CD4-positive, alpha-beta T cell treated with Interleukin-4 for 1 hour (primary cell): ENCODE measurements at regions not wholly inside any gene's neighbourhood (a gene's known extent, or its start where the extent isn't known, plus 50 kb on each side); places are given as distances from the start of the nearest gene placed in this dataset.
"Not testable (repeated sequence)": the region's sequence is repeated elsewhere in the genome, so short reads cannot be mapped to it uniquely, and the experiment has no call there.

ENCODE experiments used
- DNase-seq, 2 donors: peaks; one replicate each; pipeline ENCODE4 v3.0.0-alpha.2; 2020 to 2022

DNA sequence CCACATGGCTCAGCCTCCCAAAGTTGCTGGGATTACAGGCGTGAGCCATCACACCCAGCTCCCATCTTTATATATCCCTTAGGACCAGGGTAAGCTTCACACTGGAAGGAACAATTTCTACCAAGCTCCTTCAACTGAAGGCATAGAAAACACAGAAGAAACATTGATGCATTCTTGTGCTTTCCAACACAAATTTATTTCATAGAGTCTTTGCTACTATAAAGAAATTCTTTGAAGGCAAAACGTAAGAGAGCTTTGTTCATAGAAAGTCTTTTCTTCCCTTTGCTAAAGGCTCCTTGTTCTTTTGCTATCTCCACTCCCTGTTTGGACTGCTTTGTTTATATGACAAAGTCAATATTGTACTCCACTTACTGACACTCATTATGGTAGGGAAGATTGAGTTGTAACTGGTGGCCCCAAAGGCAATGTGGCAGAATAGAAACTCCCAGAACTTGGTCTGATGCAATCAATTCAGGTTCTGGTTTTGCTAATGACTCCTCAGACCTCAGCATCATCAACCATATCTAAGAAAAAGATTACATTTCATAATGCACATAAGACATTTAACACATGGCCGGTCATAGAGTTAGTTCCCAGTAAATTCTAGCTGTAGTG, 97.4 kb upstream of the CLINT1 start:
- no peak for DNase-seq

DNA sequence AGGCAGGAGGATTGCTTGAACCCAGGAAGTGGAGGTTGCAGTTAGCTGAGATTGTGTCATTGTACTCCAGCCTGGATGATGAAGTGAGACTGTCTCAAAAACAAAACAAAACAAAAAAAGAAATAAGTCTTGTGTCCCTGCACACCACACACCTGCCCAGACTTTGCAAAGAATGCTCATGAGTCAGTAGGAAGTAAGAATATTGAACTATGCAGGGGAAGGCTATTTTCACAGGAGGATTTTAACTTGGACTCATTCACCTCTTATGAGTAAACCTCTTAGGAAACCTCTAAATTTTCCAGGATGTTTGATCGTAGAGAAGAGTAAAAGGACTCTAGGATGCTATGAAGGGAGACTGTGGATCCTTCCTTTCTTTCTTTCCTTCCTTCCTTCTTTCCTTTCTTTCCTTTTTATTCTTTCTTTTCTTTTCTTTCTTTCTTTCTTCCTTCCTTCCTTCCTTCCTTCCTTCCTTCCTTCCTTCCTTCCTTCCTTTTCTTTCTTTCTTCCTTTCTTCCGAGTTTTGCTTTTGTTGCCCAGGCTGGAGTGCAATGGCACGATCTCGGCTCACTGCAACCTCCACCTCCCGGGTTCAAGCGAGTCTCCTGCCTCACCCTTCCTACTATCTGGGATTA, 96.7 kb upstream of the CLINT1 start:
- no peak for DNase-seq

DNA sequence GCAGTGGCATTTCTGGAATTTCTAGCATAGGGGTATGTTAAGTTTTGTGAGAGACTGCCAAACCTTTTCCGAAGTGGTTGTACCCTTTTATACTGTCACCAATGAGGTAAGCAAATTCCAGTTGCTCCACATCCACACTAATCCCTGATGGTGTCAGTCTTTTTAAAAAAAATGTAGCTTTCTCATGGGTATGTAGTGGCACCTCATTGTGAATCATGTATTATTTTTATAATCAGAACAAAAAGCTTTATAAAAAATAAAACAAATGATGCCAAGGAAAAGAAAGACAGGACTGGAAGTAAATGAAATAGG, 93.4 kb upstream of the CLINT1 start:
- DNase-seq = no peak

DNA sequence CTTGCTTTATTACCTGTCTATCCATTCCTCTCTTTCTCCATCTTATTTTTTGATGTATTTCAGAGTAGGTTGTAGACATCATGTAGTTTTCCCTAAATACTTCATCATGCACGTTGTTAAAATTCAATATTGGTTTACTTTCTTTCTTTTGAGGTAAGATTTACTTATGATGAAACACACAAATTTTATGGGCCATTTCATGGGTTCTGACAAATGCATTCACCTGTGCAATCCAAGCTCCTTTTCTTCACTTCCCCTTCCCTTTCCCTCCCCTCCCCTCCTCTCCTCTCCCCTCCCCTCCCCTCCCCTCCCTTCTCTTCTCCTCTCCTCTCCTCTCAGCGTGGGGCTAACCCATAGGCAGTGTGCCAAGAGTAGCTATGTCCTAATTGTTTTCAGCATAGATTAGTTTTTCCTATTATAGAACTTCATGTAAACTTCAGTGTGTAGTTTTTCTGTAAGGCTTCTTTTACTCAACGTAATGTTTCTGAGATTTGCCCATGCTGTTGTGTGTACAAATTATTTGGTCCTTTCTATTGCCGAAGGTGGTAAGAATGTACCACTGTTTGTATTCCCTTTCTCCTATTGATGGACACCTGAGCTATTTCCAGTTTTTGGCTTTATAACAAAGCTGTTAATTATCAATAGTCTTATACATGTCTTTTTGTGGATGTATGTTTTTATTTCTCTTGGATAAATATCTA, 92.9 kb upstream of the CLINT1 start:
- DNase-seq = no peak

DNA sequence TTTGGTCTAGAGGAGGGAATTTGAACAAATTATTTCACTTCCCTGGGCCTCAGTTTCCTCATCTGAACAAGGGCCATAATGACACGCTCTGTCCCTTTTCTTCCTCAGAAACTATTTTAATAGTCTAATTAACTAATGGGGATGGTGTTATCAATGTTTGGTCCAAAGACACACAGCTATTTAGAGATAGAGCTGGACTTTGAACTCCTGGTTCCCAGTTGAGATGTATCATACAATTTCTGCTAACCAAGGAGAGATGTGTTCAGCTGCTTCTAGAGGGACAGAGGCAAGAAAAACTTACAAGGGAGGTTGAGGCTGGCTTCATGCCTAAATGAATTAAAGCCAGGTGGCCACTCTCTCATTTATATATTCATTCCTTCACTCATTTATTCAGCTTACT, 90.6 kb upstream of the CLINT1 start:
- no peak for DNase-seq

DNA sequence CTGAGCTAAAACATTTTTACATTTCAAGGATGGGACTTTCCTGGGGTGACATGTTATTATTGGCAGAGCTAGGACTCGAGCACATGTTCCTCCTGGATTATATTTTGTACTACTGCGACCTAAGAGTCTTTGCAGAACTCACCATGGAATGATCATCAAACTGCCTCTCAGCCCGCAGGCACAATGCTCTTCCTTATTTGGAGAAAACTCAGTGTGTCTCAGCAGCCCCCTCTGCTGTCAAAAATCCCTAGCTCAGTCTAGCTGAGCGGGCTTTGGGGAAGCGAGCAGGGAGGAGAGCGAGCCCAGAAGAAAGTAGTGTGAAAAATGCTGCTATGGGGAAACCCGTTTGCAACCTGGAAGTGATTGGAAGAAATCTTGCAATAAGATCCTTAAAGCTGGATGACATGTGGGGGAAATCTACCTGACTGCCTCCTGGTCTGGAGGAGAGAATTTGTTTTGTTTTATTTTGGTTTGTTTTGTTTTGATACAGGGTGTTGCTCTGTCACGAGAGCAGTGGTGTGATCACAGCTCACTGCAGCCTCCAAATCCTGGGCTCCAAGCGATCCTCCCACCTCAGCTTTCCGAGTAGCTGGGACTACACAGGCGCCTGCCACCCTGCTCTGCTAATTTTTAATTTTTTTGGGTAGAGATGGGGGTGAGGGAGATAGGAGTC, 89.9 kb upstream of the CLINT1 start:
- DNase-seq = peak; percentile 78 to 82

DNA sequence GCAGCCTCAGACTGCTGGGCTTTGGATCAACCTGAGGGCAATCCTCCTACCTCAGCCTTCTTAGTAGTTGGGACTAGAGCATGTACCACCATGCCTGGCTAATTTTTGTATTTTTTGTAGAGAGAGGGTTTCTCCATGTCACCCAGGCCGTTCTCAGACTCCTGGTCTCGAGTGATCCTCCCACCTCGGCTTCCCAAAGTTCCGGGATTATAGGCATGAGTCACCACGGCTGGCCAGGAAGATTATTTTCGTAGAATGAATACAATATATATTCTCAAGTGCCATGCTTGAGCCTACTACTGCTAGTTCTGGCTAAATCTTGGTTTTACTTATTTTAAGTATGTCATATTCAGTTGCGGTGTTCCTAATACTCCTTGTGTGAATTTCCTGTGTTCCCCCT, 88.2 kb upstream of the CLINT1 start:
- DNase-seq = no peak

DNA sequence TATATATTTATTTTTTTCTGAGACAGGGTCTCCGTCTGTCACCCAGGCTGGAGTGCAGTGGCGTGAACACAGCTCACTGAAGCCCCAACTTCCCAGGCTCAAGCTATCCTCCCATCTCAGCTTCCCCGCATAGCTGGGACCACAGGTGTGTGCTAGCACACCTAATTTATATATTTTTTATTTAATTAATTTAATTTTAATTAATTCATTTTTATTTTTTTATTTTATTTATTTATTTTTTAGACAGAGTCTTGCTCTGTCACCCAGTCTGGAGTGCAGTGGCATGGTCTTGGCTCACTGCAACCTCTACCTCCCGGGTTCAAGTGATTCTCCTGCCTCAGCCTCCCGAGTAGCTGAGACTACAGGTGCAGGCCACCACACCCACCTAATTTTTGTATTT, 86.9 kb upstream of the CLINT1 start:
- not testable (repeated sequence) for DNase-seq

DNA sequence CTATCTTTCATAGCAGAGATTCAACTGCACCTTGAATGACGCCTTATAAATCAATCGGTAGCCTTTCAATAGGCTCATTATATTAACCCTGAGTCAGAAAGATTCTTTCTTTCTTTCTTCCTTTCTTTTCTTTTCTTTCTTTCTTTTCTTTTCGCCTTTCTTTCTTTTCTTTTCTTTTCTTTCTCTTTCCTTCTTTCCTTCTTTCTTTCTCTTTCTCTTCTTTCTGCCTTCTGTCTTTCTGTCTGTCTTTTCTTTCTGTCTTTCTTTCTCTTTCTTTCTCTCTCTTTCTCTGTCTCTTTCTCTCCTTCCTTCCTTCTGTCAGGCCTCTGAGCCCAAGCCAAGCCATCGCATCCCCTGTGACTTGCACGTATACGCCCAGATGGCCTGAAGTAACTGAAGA, 86.0 kb upstream of the CLINT1 start:
- DNase-seq = no peak

DNA sequence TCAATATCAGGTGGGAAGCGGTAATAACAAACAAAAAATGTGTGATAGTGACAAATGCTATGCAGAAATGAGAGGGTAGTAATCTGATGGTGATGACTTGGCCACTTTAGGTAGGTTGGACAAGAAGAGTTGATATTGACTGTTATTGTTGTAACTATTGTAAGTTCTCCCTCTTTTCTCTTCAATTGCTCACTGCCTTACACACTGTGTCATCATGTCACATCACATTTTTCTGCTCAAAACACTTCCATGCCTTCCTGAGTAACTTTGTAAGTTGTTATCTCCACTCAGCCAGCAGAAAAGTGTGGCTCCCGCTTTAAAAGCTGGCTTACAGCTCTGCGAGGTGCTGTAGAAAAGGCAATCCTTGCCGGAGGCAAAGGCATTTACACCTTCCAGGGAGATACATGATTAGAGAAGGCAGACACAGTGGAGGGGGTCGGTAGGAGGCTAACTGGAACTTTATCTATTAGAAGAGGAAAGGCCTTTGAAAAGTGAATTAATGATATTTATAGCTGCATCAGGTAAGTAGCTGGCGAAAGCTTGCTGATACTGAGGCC, 85.2 kb upstream of the CLINT1 start:
- no peak for DNase-seq

DNA sequence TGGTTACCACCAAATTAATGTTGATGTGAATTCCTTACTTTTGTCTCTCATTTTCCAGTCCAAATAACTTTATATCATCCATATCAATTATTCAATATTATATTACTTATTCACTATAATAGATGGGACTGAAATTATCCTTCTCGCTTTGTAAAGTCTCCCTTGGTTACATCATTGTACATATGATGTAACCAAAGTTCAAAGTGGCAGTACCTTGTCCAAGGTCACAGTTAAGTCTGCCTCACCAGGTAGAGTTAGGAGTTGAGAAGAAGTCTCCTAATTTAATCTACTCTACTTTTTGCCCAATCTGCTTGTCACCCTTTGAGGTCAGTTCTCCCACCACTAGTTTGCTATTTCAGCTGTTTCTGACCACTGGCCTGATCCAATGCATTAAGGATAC, 83.7 kb upstream of the CLINT1 start:
- DNase-seq = no peak

DNA sequence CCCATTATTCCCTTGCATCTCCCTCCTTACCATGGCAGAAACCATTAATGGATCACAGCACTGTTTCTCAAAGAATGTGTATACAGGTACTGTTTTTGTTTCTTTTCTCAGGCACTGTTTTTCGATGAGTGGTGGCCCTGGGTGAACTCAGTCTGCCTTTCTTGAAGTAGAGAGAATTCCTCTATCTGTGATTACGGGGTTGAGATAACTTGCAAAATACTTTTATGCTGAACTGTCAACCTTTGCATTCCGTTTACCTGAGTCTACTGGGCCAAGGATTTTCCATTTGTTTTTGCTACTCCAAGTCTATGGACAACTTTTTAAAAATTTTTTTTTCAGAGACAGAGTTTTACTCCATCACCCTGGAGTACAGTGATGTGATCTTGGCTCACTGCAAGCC, 82.7 kb upstream of the CLINT1 start:
- no peak for DNase-seq

DNA sequence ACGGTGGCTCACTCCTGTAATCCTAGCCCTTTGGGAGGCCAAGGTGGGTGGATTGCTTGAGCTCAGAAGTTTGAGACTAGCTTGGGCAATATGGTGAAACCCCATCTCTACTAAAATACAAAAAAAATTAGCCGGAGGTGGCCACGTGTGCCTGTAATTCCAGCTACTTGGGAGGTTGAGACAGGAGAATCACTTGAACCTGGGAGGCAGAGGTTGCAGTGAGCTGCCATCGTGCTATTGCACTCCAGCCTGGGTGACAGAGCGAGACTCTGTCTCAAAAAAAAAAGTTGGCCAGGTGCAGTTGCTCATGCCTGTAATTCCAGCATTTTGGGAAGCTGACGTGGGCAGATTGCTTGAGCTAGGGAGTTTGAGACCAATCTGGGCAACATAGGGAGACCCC, 79.2 kb upstream of the CLINT1 start:
- not testable (repeated sequence) for DNase-seq

DNA sequence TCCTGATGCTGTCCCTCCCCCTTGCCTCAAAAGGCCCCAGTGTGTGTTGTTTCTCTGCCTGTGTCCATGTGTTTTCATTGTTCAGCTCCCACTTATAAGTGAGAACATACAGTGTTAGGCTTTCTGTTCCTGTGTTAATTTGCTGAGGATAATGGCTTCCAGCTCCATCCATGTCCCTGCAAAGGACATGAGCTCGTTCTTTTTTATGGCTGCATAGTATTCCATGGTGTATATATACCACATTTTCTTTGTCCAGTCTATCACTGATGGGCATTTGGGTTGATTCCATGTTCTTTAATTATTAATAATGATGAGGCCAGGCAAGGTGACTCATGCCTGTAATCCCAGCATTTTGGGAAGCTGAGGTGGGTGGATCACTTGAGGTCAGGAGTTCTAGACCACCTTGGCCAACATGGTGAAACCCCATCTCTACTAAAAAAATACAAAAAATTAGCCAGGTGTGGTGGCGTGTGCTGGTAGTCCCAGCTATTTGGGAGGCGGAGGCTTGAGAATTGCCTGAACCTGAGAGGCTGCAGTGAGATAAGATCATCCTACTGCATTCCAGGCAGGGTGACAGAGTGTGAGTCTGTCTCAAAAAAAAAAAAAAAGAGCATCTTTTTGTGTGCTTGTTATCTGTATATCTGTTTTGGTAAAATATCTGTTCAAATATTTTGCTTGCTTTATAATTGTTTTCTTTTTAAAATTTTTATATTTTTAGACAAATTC, 78.0 kb upstream of the CLINT1 start:
- not testable (repeated sequence) for DNase-seq

DNA sequence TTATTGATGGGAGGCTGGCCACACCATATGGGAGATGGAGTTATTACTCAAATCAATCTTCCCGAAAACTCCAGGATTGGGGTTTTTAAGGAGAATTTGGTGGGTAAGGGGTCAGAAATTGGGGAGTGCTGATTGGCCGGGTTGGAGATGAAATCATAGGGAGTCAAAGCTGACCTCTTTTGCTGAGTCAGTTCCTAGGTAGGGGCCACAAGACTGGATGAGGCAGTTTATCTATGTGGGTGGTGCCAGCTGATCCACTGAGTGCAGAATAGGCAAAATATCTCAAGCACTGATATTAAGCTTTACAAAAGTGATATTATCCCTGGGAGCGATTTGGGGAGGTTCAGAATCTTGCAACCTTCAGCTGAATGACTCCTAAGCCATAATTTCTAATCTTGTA, 75.7 kb upstream of the CLINT1 start:
- no peak for DNase-seq

DNA sequence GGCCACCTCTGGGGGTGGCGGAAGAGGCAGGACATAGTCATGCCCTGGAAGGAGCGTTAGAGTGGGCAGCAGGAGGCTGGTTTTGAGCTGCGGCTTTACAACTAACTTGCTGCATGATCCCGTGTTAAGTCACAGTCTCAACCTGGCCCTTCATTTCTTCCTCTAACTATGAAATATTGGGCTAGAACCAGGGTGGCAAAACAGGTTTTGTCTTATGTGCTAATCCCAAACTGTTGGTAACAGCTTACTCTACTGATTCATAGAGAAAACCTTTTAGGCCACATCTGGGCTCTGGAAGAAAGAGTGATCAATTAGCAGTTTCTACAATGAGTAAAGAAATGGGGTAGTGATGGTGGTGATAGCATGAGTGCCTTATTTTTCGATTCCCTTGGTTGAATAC, 74.1 kb upstream of the CLINT1 start:
- no peak for DNase-seq

DNA sequence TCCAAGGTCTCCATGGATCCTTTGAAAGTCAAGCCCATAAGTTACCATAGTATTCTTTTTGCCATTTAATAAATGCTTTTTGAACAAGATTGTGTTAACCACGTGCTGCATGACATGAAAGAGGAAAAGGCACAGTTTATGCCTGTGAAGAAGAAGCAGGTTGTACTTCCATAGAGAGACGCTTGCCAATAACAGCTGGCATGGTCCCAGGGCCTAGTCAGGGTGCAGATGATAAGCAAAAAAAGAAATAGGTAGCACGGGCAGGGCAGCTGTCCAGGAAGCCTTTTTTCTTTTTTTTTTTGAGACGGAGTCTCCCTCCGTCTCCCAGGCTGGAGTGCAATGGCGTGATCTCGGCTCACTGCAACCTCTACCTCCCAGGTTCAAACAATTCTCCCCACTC, 71.8 kb upstream of the CLINT1 start:
- no peak for DNase-seq

DNA sequence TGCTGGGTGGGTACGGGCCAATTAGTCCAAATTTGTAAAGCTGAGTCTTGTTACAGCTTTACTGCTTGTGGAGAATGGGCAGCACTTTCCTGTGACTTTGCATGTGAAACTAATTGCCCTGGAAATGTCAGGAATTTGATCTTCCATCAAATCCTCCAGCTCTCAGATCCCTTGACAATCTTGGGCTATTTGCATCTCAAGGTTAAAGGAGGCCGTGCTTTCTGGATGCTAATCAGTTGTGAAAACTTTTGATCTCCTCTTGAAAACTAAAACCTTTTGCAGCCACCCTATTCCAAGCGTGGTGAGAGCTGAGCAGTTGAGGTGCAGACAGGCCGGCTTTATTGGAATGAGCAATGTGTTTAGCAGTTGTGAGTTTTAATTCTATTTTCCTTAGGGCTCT, 68.0 kb upstream of the CLINT1 start:
- DNase-seq = no peak

DNA sequence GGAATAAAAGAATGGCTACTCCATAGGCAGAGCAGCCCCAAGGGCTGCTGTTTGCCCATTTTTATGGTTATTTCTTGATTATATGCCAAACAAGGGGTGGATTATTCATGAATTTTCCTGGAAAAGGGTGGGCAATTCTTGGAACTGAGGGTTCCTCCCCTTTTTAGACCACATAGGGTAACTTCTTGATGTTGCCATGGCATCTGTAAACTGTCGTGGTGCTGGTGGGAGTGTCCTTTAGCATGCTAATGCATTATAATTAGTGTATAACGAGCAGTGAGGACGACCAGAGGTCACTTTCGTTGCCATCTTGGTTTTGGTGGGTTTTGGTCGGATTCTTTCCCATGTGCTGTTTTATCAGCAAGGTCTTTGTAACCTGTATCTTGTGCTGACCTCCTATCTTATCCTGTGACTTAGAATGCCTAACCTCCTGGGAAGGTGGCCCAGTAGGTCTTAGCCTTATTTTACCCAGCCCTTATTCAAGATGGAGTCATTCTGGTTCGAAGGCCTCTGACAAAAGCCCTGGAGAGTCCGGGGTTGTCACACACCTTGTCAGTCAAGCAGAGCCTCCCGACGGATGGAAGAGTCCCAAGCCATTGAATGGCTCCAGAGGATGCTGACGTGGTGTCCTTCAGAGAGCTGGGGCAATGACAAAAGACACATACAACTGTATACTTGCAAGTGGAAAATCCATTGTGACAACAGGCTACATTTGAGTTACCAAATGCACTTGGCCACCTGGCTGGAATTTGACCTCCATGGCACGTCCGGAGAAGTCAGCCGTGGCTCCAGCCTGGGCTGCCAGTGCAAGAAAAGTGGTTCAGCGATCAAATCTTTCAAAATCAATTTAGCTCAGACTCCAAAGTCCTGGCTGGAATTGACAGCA, 67.1 kb upstream of the CLINT1 start:
- no peak for DNase-seq

DNA sequence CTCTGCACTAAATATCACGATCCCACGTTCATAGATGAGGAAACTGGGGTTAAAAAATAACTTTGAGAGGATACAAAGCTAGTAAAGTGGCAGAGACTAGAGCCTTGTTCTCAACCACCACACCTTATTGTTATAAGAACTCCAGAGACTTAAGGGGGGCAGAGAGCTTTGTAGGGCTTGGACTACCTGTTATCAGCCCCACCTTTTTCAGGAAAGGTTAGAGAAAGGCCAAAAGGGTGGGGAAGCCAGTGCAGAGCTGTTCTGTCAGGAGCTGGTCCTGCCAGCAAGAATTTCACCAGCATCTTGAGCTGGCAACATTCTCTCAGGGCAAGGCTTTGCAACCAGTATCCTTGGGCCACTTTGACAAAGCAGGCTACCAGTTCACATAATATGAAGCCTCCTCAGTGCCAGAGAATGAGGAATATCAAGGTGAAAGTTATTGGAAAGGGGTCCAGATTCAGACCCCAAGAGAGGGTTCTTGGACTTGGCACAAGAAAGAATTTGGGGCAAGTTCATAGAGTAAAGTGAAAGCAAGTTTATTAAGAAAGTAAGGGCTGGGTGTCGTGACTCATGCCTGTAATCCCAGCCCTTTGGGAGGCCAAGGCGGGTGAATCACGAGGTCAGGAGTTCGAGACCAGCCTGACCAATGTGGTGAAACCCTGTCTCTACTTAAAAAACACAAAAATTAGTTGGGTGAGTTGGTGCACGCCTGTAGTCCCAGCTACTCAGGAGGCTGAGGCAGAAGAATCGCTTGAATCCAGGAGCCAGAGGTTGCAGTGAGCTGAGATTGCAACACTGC, 66.2 kb upstream of the CLINT1 start:
- no peak for DNase-seq

DNA sequence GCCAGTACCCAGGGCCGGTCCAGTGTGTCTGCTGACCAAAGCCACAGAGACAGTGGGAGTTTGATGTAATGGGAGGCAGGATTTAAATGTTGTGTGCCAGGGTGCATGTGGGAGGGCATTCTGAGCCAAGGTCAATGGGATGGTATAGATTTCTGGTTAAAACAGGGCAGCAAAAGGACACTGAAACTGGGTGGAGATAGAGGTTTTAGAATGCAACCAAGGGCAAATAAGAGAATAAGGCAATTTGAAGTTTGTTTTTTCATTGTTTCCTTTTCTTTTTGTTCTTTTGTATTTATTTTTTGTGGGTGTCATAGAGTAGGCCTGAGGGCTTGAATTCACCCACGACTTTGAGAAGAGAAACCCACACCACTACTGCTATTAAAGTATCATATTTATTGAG, 65.5 kb upstream of the CLINT1 start:
- DNase-seq = no peak
